ENCODE measurements at regions not wholly inside any gene's neighbourhood (a gene's known extent, or its start where the extent isn't known, plus 50 kb on each side); places are given as distances from the start of the nearest gene placed in this dataset.

- H3K4me3 ChIP-seq (ENCODE audit: low read depth, low read length): no peak overlapping the region
- TF ChIP-seq, protein P1, sequence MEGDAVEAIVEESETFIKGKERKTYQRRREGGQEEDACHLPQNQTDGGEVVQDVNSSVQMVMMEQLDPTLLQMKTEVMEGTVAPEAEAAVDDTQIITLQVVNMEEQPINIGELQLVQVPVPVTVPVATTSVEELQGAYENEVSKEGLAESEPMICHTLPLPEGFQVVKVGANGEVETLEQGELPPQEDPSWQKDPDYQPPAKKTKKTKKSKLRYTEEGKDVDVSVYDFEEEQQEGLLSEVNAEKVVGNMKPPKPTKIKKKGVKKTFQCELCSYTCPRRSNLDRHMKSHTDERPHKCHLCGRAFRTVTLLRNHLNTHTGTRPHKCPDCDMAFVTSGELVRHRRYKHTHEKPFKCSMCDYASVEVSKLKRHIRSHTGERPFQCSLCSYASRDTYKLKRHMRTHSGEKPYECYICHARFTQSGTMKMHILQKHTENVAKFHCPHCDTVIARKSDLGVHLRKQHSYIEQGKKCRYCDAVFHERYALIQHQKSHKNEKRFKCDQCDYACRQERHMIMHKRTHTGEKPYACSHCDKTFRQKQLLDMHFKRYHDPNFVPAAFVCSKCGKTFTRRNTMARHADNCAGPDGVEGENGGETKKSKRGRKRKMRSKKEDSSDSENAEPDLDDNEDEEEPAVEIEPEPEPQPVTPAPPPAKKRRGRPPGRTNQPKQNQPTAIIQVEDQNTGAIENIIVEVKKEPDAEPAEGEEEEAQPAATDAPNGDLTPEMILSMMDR (IDR thresholded peaks at IDR 0.05; ENCODE audit: insufficient read depth, low read depth, low read length): no peak
- DNase-seq (ENCODE audit: low read depth): no peak
These were observed 1496.3 kb downstream of the PCDH7 start for GRCh38 chr4:32216502-32216901.

GRCh38 chr4:32219306-32220075 is 1499.3 kb downstream of the PCDH7 start:
- DNase-seq (ENCODE audit: low read depth): no peak
- H3K4me3 ChIP-seq (ENCODE audit: low read depth, low read length): no peak overlapping the region
- TF ChIP-seq, protein P1 (IDR thresholded peaks at IDR 0.05; ENCODE audit: insufficient read depth, low read depth, low read length): no peak

DNA sequence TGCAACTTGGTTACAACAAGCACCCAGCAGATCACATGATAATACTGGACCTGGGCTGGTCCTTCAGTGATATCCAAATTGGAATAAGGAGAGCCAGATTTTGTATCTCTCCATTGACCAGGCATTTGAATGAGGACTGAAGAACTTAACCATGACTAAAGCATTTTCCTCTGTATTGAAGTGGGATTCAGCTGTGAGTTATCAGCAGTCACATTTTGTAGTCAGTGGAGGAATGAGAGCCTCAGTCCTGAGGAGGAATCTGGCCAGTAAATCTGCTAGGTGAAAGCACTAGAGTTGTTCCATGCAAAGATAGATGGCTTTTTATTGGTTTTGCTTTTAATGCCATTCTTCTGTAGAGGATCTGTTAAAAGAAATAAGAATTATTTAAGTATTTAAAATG is 1506.0 kb downstream of the PCDH7 start:
- no peak for DNase-seq (ENCODE audit: low read depth)
- no peak overlapping the region for H3K4me3 ChIP-seq (ENCODE audit: low read depth, low read length)
- TF ChIP-seq, protein P1 (IDR thresholded peaks at IDR 0.05; ENCODE audit: insufficient read depth, low read depth, low read length): no peak

- no peak for DNase-seq (ENCODE audit: low read depth)
- H3K4me3 ChIP-seq (ENCODE audit: low read depth, low read length): no peak overlapping the region
These were observed 1506.6 kb downstream of the PCDH7 start for GRCh38 chr4:32226733-32227132.

DNA sequence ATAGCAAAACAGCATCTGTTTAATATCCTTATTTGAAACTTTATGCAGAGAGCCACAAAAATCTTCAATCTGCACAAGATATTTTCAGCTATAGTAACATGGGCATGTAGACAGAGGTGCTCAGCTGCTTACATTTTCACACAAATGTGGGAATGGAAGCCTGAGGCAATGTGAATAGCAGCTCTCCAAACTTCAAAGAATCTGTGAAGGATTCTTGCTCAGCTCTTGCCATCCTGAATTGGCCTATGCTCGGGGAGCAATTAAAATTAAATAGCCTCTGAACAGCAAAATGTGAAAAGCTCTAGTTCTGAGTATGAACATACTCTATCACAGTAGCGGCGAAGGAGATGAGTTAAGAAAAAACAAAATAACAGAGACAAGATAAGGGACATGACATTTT is 1523.8 kb downstream of the PCDH7 start:
- no peak overlapping the region for H3K4me3 ChIP-seq (ENCODE audit: low read depth, low read length)
- DNase-seq (ENCODE audit: low read depth): no peak
- TF ChIP-seq, protein P1 (IDR thresholded peaks at IDR 0.05; ENCODE audit: insufficient read depth, low read depth, low read length): no peak

More at GRCh38 chr4:32226733-32227132, 1506.6 kb downstream of the PCDH7 start:
- TF ChIP-seq, protein P1 (IDR thresholded peaks at IDR 0.05; ENCODE audit: insufficient read depth, low read depth, low read length): no peak

DNA sequence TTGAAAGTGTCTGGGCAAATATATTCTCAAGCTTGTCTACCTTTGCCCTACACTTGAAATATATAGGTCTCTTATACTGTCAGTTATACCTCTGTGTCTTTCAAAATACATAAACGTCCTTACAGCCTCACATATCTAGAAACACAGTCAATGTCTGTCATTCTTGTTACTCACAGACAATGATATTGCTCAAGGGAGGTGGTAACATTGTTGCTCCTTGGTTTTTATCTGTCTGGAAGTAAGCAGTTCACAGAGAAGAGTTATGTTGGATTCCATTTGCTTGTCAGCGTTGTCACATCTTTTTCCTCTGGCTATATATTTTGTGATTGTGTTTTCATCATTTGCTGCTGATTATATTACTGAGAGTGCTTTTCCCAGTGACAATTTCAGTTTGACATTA is 1528.9 kb downstream of the PCDH7 start:
- TF ChIP-seq, protein P1 (IDR thresholded peaks at IDR 0.05; ENCODE audit: insufficient read depth, low read depth, low read length): no peak

DNA sequence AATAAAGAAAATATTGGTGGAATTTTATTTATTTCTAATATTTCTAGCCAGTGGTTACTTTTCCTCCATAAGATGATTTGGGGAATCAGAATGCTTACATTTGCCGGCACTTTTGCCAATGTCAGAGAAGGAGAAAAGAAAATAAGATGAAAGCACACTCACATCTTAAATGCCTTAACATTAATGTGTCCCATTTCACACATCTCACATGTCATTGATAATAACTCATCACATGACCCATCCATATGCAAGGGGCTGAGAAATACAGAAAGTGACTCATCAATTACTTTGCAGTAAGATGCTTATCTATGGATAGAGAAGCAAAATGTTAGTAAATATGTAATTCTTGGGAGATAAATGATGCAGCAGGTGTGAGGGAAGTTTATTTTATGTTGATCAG is 1531.0 kb downstream of the PCDH7 start:
- TF ChIP-seq, protein P1 (IDR thresholded peaks at IDR 0.05; ENCODE audit: insufficient read depth, low read depth, low read length): no peak
- no peak overlapping the region for H3K4me3 ChIP-seq (ENCODE audit: low read depth, low read length)
- no peak for DNase-seq (ENCODE audit: low read depth)

More for the DNA sequence above, 1528.9 kb downstream of the PCDH7 start:
- no peak for DNase-seq (ENCODE audit: low read depth)
- no peak overlapping the region for H3K4me3 ChIP-seq (ENCODE audit: low read depth, low read length)
